ENCODE measurements at regions not wholly inside any gene's neighbourhood (a gene's known extent, or its start where the extent isn't known, plus 50 kb on each side); places are given as distances from the start of the nearest gene placed in this dataset.

DNA sequence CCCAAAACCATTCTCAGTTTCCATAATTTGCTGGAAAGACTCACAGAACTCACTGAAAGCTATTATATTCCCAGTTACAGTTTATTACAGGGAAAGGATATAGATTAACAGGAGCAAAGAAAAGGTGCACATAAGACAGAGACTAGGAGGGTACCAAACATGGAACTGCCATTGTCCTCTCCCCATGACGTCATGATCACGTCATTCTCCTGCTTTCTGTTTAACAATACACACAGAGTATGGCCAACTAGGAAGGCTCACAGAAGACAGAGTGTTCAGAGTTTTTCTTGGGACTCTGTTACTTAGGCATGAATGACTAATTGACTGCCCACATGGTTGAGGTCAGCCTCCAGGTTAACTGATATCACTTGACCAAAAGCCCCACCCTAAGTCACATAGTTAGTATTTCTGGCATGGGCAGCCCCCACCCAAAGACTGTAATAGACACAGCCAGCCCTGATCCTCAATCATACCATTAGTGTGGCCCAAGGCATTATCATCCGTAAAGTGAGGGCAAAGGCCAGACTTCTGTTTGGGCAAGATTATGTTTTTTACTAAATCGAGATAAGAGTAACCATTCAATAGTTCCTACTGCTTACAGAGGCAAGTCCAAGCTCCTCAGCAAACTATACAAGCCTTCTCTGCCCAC, 353.5 kb upstream of the POU5F2 start:
- WGBS (ENCODE audit: missing lambda C conversion rate): 82% methylated on average over 4 of the region's 4 CpGs
- DNase-seq (ENCODE audit: low read depth in 1 of 2, low spot score in 1 of 2) (no peak), FAIRE-seq (no peak), ATAC-seq (no peak)
- H3K9me3 ChIP-seq: 0 out of 3 replicates have a peak, but pooled peaks cover 2% of the 10 kb centered on the region
- no peaks in the 10 kb centered on the region for H3K4me1 ChIP-seq
- H3K4me3 ChIP-seq: no peak overlapping the region
- ChIA-PET CTCF (no interaction called here), POLR2A (no interaction called here)
- H3K4me2 ChIP-seq: no peak overlapping the region
- TF ChIP-seq RNF2 (IDR thresholded peaks at IDR 0.05; ENCODE audit: borderline replicate concordance, low read depth): no peak
- no peak for TF ChIP-seq HOXB13 (CRISPR knock-in tag; IDR thresholded peaks at IDR 0.05; ENCODE audit: low read depth)
- no peak for TF ChIP-seq FOSB (CRISPR knock-in tag; IDR thresholded peaks at IDR 0.05)
- TF ChIP-seq ESRRA (IDR thresholded peaks at IDR 0.05; ENCODE audit: borderline replicate concordance, low read length): no peak
- no peak for TF ChIP-seq MYC (IDR thresholded peaks at IDR 0.05; ENCODE audit: borderline replicate concordance, low read length)
- TF ChIP-seq JUN (IDR thresholded peaks at IDR 0.05): no peak
- TF ChIP-seq PHF8 (IDR thresholded peaks at IDR 0.05; ENCODE audit: borderline replicate concordance, low read depth): no peak
- no peak for TF ChIP-seq SREBF2 (IDR thresholded peaks at IDR 0.05)
- TF ChIP-seq ZFP36 (IDR thresholded peaks at IDR 0.05; ENCODE audit: borderline replicate concordance, partially characterized antibody): no peak
- TF ChIP-seq MAFK (IDR thresholded peaks at IDR 0.05; ENCODE audit: partially characterized antibody): no peak
- TF ChIP-seq, protein P1, sequence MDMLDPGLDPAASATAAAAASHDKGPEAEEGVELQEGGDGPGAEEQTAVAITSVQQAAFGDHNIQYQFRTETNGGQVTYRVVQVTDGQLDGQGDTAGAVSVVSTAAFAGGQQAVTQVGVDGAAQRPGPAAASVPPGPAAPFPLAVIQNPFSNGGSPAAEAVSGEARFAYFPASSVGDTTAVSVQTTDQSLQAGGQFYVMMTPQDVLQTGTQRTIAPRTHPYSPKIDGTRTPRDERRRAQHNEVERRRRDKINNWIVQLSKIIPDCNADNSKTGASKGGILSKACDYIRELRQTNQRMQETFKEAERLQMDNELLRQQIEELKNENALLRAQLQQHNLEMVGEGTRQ (IDR thresholded peaks at IDR 0.05): no peak
- H3K27ac ChIP-seq: no peak overlapping the region

DNA sequence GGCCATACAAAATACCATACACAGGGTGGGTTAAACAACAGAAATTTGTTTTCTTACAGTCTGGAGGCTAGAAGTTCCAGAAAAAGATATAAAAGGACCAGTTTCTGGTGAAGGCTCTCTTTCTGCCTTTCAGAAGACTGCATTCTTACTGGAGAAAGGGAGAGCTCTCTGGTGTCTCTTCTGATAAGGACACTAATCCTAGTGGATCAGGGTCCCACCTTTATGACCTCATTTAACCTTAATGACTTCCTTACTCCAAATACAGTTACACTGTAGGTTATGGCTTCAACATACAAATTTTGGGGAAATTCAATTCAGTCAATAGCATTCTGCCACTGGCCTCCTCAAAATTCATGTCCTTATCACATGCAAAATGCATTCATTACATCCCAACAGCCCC, 351.9 kb upstream of the POU5F2 start:
- POLR2A ChIA-PET: no interaction called here
- H3K27ac ChIP-seq: no peak overlapping the region
- H3K4me3 ChIP-seq: no peak overlapping the region
- no peaks in the 10 kb centered on the region for H3K4me1 ChIP-seq
- H3K4me2 ChIP-seq: no peak overlapping the region
- CTCF ChIA-PET: no interaction called here
- DNase-seq (ENCODE audit: low read depth in 1 of 2, low spot score in 1 of 2) (no peak), ATAC-seq (no peak), FAIRE-seq (no peak)
- TF ChIP-seq, protein P2, sequence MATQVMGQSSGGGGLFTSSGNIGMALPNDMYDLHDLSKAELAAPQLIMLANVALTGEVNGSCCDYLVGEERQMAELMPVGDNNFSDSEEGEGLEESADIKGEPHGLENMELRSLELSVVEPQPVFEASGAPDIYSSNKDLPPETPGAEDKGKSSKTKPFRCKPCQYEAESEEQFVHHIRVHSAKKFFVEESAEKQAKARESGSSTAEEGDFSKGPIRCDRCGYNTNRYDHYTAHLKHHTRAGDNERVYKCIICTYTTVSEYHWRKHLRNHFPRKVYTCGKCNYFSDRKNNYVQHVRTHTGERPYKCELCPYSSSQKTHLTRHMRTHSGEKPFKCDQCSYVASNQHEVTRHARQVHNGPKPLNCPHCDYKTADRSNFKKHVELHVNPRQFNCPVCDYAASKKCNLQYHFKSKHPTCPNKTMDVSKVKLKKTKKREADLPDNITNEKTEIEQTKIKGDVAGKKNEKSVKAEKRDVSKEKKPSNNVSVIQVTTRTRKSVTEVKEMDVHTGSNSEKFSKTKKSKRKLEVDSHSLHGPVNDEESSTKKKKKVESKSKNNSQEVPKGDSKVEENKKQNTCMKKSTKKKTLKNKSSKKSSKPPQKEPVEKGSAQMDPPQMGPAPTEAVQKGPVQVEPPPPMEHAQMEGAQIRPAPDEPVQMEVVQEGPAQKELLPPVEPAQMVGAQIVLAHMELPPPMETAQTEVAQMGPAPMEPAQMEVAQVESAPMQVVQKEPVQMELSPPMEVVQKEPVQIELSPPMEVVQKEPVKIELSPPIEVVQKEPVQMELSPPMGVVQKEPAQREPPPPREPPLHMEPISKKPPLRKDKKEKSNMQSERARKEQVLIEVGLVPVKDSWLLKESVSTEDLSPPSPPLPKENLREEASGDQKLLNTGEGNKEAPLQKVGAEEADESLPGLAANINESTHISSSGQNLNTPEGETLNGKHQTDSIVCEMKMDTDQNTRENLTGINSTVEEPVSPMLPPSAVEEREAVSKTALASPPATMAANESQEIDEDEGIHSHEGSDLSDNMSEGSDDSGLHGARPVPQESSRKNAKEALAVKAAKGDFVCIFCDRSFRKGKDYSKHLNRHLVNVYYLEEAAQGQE (IDR thresholded peaks at IDR 0.05): no peak
- TF ChIP-seq TP53 (CRISPR knock-in tag; IDR thresholded peaks at IDR 0.05) (no peak), POLR2AphosphoS2 (conservative IDR thresholded peaks at IDR 0.05; ENCODE audit: low read length) (no peak), MAZ (IDR thresholded peaks at IDR 0.05; ENCODE audit: borderline replicate concordance, low read depth, low read length) (no peak), BHLHE40 (IDR thresholded peaks at IDR 0.05; ENCODE audit: low read depth, low read length) (no peak), HDAC2 (IDR thresholded peaks at IDR 0.05) (no peak), PHF8 (IDR thresholded peaks at IDR 0.05; ENCODE audit: borderline replicate concordance, low read depth) (no peak), ZNF302 (CRISPR knock-in tag; IDR thresholded peaks at IDR 0.05) (no peak), RAD21 (conservative IDR thresholded peaks at IDR 0.05 in 1 of 2, IDR thresholded peaks at IDR 0.05 in 1 of 2) (no peak), POLR2A (IDR thresholded peaks at IDR 0.05; ENCODE audit: low read length) (no peak), HOXA7 (CRISPR knock-in tag; IDR thresholded peaks at IDR 0.05) (no peak), RNF2 (IDR thresholded peaks at IDR 0.05; ENCODE audit: borderline replicate concordance, low read depth) (no peak), HOXB13 (CRISPR knock-in tag; IDR thresholded peaks at IDR 0.05; ENCODE audit: low read depth) (no peak), EP300 (IDR thresholded peaks at IDR 0.05) (no peak), SMC3 (IDR thresholded peaks at IDR 0.05) (no peak), HOXB5 (CRISPR knock-in tag; IDR thresholded peaks at IDR 0.05) (no peak)
- TF ChIP-seq, protein P3, sequence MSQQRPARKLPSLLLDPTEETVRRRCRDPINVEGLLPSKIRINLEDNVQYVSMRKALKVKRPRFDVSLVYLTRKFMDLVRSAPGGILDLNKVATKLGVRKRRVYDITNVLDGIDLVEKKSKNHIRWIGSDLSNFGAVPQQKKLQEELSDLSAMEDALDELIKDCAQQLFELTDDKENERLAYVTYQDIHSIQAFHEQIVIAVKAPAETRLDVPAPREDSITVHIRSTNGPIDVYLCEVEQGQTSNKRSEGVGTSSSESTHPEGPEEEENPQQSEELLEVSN (IDR thresholded peaks at IDR 0.05; ENCODE audit: borderline replicate concordance, low read depth): no peak
- TF ChIP-seq, protein P4, sequence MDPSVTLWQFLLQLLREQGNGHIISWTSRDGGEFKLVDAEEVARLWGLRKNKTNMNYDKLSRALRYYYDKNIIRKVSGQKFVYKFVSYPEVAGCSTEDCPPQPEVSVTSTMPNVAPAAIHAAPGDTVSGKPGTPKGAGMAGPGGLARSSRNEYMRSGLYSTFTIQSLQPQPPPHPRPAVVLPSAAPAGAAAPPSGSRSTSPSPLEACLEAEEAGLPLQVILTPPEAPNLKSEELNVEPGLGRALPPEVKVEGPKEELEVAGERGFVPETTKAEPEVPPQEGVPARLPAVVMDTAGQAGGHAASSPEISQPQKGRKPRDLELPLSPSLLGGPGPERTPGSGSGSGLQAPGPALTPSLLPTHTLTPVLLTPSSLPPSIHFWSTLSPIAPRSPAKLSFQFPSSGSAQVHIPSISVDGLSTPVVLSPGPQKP (IDR thresholded peaks at IDR 0.05; ENCODE audit: low read depth, low read length): no peak
- H3K9me3 ChIP-seq: 0 out of 3 replicates have a peak, but pooled peaks cover 2% of the 10 kb centered on the region
